Kidney capillary endothelial cell (primary cell): ENCODE measurements at regions not wholly inside any gene's neighbourhood (a gene's known extent, or its start where the extent isn't known, plus 50 kb on each side); places are given as distances from the start of the nearest gene placed in this dataset.

ENCODE experiments used
- DNase-seq: peaks from one replicate; pipeline ENCODE4 v3.0.0-alpha.2; 2018; ENCODE audit warnings: low spot score

DNA sequence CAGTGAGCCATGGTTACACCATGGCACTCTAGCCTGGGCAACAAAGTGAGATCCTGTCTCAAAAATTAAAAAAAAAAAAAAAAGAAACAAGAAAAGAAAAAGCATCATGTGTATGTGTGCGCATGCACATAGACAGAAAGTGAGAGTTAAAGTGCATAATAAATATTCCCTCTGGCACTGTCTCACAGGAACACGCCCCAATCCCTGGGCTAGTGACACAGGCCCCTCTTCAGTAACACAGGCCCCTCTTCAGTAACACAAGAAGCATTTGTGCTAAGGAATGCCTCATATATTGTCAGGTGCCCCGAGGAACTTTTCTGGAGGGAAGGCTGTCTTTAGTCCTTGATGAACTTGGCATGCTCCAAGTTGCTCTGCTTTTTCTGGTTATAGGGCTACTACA lies 57.5 kb downstream of the RPL27A start:
- no peak for DNase-seq

GRCh38 chr11:8744423-8744822 lies 61.8 kb downstream of the RPL27A start:
- no peak for DNase-seq

- DNase-seq = no peak
These were observed 63.0 kb downstream of the RPL27A start for GRCh38 chr11:8745431-8746253.

GRCh38 chr11:8746331-8746974 lies 63.9 kb downstream of the RPL27A start:
- no peak for DNase-seq

- no peak for DNase-seq
These were observed 64.6 kb downstream of the RPL27A start for GRCh38 chr11:8747173-8747572.

DNA sequence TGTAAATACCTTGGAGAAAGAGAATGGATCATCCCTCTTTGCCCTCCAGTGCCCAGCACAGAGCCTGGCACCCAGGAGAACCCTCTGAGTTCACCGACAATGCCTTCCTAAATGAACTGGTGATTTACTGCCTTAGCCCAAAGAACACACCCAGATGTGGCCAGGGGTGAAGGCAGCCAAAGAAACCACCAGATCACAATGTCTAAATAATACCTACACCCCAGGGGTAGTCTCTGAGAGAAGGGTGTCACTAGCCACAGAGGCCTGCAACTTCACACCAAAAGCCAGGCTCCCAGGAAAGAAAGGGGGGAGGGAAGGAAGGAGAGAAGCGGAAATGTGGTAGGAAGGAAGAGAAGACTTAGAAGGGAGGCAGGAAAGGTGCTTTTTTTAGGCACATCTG lies 65.7 kb downstream of the RPL27A start:
- DNase-seq = no peak

GRCh38 chr11:8749202-8749601 lies 66.6 kb downstream of the RPL27A start:
- DNase-seq = no peak

DNA sequence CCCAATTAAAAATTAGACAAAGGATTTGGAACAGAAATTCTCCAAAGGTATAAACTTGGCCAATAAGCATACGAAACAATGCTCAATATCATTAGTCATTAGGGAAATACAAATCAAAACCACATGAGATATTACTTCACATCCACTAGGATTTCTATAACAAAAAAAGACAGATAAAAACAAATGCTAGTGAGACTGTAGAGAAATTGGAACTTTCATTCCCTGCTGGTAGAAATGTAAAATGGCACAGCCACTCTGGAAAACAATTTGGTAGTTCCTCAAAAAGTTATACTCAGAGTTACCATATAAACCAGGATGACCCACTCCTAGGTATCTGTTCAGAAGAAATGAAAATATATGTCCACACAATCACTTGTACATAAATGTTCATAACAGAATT lies 71.6 kb downstream of the RPL27A start:
- no peak for DNase-seq

DNA sequence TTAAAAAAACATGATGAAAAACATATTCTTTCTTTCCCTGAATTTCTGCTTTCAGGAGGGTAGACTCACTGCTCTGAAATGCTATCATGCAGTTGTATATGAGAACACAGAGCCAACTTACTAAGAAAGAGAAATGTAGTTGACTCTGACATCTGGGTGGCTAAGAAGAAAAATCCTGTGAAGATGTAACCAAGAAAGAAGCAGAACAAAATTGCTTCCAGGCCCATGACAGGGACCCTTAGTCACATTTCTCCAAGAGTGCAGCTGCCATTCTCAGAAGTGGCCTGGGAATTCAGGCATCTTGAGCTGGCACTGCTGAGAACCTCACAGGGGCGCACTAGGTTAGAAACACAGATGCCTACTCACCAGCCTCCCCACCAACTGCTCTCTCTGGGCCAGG lies 73.6 kb downstream of the RPL27A start:
- no peak for DNase-seq

DNA sequence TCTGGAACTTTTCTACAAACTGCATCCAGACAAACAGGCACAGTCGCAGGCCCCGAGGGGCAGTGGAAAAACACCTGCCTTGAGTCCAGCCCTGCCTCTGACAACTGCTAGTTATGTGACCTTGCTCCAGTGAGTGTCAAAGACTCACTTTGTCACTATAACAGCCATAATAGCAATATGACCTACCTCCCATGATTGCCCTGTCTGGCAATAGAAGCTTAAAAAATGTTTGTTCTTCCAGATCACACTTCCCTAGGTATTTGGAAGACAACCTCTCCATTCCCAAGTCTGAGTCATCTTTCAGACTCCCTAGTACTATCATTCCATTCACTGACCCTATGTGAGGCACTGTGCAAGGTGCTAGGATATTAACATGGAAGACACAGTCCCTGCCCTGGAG lies 74.5 kb downstream of the RPL27A start:
- DNase-seq = no peak

DNA sequence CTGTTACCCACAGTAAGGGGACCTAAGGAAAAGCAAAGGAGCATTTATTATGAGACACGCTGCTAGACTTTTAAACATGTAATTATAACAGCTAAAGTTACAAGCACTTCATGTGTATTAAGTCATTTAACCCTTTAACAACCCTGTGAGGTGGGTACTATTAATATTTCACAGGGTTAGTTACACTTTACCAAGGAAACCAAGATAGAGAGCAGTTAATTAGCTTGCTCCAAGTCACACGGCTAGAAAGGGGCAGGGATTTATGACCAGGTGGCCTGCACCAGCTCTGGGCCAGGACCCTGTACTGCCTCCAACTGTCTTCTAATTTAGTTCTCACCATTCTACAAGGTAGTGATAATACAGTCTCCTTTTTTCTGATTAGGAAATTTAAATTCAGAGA lies 74.9 kb downstream of the RPL27A start:
- DNase-seq = no peak

DNA sequence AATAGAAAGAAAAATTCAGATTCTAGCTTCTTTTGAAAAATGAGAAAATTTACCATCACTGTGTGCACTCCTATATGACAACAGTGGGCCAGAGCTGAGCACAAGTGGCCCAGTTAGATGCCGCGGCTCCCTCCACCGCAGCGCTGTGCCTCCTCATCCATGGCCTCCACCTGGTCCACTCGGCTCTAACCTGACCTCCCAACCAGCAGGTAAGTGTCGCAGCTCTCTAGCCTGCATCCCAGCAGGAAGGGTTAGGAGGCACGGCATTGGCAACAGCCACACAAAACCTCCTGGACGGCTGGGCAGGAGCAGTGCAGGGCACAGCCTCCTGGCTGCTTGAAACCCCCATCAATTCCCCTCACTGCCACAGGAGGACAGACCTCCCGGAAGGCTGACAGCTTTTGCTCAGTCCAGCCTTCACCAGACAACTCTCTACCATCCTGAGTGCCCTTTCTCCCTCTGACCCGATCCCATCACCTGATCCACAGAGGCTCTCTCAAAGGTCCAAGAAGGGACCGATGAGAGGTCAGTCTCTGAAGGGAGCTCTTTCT lies 76.1 kb downstream of the RPL27A start:
- no peak for DNase-seq

GRCh38 chr11:8759634-8760033 lies 77.0 kb downstream of the RPL27A start:
- no peak for DNase-seq

GRCh38 chr11:8760896-8761295 lies 78.3 kb downstream of the RPL27A start:
- DNase-seq = no peak

GRCh38 chr11:8763070-8763685 lies 80.6 kb downstream of the RPL27A start:
- no peak for DNase-seq

DNA sequence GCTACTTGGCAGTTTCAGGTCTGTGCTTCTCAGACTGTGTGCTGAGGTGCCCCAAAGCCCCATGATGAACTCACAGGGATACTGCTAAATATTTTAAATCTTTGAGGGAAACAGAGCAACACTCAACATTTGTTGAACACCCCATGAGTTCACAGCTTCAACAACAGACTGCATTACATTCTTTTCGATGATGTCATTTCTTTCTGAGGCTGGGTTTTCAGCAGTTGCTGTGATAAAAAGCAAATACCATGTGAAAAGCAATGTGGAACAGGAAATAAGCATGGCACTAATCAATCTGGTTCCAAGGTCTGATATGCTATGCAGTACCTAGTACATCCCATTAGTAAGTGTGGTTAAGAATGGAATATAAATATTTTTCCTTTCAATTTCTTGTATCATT lies 82.7 kb downstream of the RPL27A start:
- peak; percentile 34 for DNase-seq

DNA sequence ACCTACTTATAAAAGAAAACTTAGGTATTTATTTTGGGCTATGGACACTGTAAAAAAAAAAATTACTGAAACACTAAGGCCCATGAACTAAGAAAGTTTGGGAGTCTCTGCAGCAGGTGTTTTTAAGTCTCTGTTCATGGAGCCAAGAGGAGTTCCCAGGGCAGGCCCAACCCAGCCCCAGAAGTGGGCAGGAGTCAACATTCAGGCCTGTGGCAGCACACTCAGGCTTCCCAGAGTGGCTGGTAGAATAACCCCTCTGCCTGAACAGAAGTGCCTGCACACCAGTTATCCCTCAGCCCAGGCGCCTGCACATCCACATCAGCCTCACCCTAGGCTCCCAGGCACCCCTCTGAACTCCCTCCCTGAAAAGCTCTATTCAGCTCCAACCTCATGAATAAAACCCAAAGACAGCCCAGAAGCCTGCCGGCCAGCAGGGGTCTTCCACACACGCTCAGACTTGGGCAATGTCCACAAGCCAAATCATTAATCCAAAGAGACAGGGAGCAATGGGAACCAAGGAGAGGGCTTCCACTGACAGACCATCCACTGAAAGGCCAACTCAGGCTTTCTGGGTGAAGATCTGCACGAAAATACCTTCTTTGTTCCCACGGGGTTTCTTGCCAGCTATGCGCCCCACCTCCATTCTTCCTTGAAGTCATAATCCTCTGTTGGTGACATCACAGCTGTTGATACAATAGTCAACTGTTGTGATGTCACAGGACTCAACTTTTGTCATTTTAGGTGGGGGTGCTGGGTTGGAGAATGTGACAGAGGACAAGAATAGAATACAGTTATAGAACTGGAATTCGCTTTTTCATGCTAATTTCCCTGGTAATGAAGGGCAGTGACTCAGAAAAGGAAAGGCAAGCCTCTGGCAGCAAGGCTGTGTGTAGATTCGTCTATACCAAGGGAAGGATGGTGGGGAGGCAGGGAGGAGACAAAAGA lies 83.7 kb downstream of the RPL27A start:
- DNase-seq = peak; percentile 52

- no peak for DNase-seq
These were observed 84.4 kb downstream of the RPL27A start for GRCh38 chr11:8766988-8767374.

DNA sequence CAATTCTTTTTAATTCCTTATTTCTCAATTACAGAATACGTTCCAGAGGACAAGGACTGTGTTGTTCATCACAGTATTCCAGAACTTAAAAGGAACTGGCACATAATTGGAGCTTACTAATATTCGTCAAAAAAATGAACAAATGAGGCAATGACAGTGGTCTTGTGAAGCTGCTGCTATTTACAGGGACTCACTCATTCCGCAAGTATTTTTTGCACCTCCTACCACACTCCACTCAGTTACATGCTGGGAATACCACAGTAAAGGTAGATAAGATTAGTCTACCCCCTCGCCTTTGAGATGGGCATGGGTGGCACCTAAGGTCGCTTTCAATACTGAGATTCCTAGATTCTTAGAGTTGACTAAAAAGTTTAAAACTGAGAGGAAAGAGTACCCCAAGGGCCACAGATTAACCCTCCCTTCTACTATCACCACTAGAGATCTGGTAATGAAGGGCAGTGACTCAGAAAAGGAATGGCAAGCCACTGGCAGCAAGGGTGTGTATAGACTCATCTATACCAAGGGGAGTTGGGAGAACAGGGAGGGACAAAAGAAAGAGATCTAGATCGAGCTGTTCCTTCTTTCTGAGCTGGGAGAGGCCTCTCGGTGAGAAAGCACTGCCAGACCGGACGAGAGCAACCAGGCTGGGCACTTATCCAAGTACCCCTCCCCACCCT lies 85.0 kb downstream of the RPL27A start:
- no peak for DNase-seq

- DNase-seq = peak; percentile 73
These were observed 86.2 kb downstream of the RPL27A start for GRCh38 chr11:8768625-8769333.
